ENCODE measurements at regions not wholly inside any gene's neighbourhood (a gene's known extent, or its start where the extent isn't known, plus 50 kb on each side); places are given as distances from the start of the nearest gene placed in this dataset.
"Not testable (repeated sequence)": the region's sequence is repeated elsewhere in the genome, so short reads cannot be mapped to it uniquely, and the experiment has no call there.

GRCh38 chr4:77220828-77221613 is 64.0 kb downstream of the CCNG2 start:
- DNase-seq (ENCODE audit: low read depth) = no peak

GRCh38 chr4:77225022-77225421 is 68.0 kb downstream of the CCNG2 start:
- no peak for DNase-seq (ENCODE audit: low read depth)

GRCh38 chr4:77226939-77227705 is 70.1 kb downstream of the CCNG2 start:
- no peak for DNase-seq (ENCODE audit: low read depth)

- DNase-seq (ENCODE audit: low read depth) = no peak
These were observed 72.4 kb downstream of the CCNG2 start for GRCh38 chr4:77229433-77229832.

- no peak for DNase-seq (ENCODE audit: low read depth)
These were observed 75.6 kb downstream of the CCNG2 start for GRCh38 chr4:77232653-77233052.

GRCh38 chr4:77235289-77235854 is 78.4 kb downstream of the CCNG2 start:
- no peak for DNase-seq (ENCODE audit: low read depth)

- DNase-seq (ENCODE audit: low read depth) = no peak
These were observed 79.8 kb downstream of the CCNG2 start for GRCh38 chr4:77236806-77237205.

- peak; percentile 37 for DNase-seq (ENCODE audit: low read depth)
These were observed 83.6 kb downstream of the CCNG2 start for GRCh38 chr4:77240469-77241066.

- no peak for DNase-seq (ENCODE audit: low read depth)
These were observed 91.8 kb downstream of the CCNG2 start for GRCh38 chr4:77248805-77249204.

- no peak for DNase-seq (ENCODE audit: low read depth)
These were observed 94.7 kb downstream of the CCNG2 start for GRCh38 chr4:77251751-77252150.

- no peak for DNase-seq (ENCODE audit: low read depth)
These were observed 106.2 kb downstream of the CCNG2 start for GRCh38 chr4:77263247-77263646.

GRCh38 chr4:77263976-77264375 is 107.0 kb downstream of the CCNG2 start:
- DNase-seq (ENCODE audit: low read depth) = not testable (repeated sequence)

GRCh38 chr4:77264826-77265225 is 107.8 kb downstream of the CCNG2 start:
- no peak for DNase-seq (ENCODE audit: low read depth)

- DNase-seq (ENCODE audit: low read depth) = no peak
These were observed 111.1 kb downstream of the CCNG2 start for GRCh38 chr4:77268108-77268507.

- no peak for DNase-seq (ENCODE audit: low read depth)
These were observed 112.5 kb downstream of the CCNG2 start for GRCh38 chr4:77269505-77269904.

- DNase-seq (ENCODE audit: low read depth) = no peak
These were observed 116.4 kb downstream of the CCNG2 start for GRCh38 chr4:77273412-77273811.

- not testable (repeated sequence) for DNase-seq (ENCODE audit: low read depth)
These were observed 122.1 kb downstream of the CCNG2 start for GRCh38 chr4:77279114-77279513.

- DNase-seq (ENCODE audit: low read depth) = no peak
These were observed 125.3 kb downstream of the CCNG2 start for GRCh38 chr4:77282305-77282704.

GRCh38 chr4:77284036-77284435 is 127.0 kb downstream of the CCNG2 start:
- DNase-seq (ENCODE audit: low read depth) = no peak

GRCh38 chr4:77286906-77287305 is 129.9 kb downstream of the CCNG2 start:
- no peak for DNase-seq (ENCODE audit: low read depth)

GRCh38 chr4:77293426-77293825 is 136.4 kb downstream of the CCNG2 start:
- DNase-seq (ENCODE audit: low read depth) = no peak

- not testable (repeated sequence) for DNase-seq (ENCODE audit: low read depth)
These were observed 144.0 kb downstream of the CCNG2 start for GRCh38 chr4:77300996-77301395.

GRCh38 chr4:77305766-77306165 is 148.8 kb downstream of the CCNG2 start:
- DNase-seq (ENCODE audit: low read depth) = no peak
